WERI-Rb-1 (cell line): ENCODE measurements at regions not wholly inside any gene's neighbourhood (a gene's known extent, or its start where the extent isn't known, plus 50 kb on each side); places are given as distances from the start of the nearest gene placed in this dataset.

Experiments
- DNase-seq: peaks from one replicate; pipeline ENCODE4 v3.0.0-alpha.2; 2020
- H3K27ac ChIP-seq: fragments of 250-450 bp; sonication (Bioruptor Pico); 2 replicates; pipeline ENCODE4 v1.5.1; 2020; ENCODE audit warnings: mild to moderate bottlenecking, moderate library complexity
- H3K27me3 ChIP-seq: fragments of 250-450 bp; sonication (Bioruptor Pico); 2 replicates; pipeline ENCODE4 v1.5.1; 2021; ENCODE audit warnings: mild to moderate bottlenecking, low read depth, moderate library complexity; ENCODE audit not compliant: insufficient read depth, severe bottlenecking
- H3K36me3 ChIP-seq: fragments of 250-450 bp; sonication (Bioruptor Pico); 2 replicates; pipeline ENCODE4 v1.5.1; 2020; ENCODE audit warnings: mild to moderate bottlenecking, moderate library complexity
- H3K4me3 ChIP-seq: 2 replicates; pipeline ENCODE4 v1.5.1; 2011; ENCODE audit warnings: low read depth, mild to moderate bottlenecking, control low read depth, low read length
- H3K9me3 ChIP-seq: fragments of 250-450 bp; sonication (Bioruptor Pico); 2 replicates; pipeline ENCODE4 v1.5.1; 2021; ENCODE audit warnings: mild to moderate bottlenecking, moderate library complexity; ENCODE audit not compliant: severe bottlenecking
- TF ChIP-seq, protein P1 (sequence below): IDR thresholded peaks from 2 replicates; pipeline ENCODE4 v1.5.1; 2011; ENCODE audit warnings: low read depth, mild to moderate bottlenecking, control low read depth, inconsistent platforms, low read length

DNA sequence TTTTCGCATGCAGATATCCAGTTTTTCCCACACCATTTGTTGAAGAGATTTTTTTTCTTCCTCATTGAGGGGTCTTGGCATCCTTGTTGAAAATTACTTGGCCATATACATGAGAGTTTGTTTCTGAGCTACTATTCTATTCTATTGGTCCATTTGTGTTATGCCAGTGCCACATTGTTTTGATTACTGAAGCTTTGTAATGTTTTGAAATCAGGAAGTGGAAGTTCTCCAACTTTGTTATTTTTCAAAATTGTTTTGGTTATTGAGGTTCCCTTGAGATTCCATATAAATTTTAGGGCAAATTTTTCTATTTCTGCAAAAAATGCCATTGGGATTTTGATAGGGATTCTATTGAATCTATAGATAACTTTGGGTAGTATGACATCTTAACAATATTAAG, 130.3 kb upstream of the PFN2 start:
- no peak overlapping the region for H3K4me3 ChIP-seq
- no peak for DNase-seq
- H3K36me3 ChIP-seq, result no peaks in the 10 kb centered on the region
- H3K27ac ChIP-seq, result no peak overlapping the region
- H3K9me3 ChIP-seq, result no peaks in the 10 kb centered on the region
- TF ChIP-seq, protein P1, sequence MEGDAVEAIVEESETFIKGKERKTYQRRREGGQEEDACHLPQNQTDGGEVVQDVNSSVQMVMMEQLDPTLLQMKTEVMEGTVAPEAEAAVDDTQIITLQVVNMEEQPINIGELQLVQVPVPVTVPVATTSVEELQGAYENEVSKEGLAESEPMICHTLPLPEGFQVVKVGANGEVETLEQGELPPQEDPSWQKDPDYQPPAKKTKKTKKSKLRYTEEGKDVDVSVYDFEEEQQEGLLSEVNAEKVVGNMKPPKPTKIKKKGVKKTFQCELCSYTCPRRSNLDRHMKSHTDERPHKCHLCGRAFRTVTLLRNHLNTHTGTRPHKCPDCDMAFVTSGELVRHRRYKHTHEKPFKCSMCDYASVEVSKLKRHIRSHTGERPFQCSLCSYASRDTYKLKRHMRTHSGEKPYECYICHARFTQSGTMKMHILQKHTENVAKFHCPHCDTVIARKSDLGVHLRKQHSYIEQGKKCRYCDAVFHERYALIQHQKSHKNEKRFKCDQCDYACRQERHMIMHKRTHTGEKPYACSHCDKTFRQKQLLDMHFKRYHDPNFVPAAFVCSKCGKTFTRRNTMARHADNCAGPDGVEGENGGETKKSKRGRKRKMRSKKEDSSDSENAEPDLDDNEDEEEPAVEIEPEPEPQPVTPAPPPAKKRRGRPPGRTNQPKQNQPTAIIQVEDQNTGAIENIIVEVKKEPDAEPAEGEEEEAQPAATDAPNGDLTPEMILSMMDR, result no peak
- no peaks in the 10 kb centered on the region for H3K27me3 ChIP-seq

DNA sequence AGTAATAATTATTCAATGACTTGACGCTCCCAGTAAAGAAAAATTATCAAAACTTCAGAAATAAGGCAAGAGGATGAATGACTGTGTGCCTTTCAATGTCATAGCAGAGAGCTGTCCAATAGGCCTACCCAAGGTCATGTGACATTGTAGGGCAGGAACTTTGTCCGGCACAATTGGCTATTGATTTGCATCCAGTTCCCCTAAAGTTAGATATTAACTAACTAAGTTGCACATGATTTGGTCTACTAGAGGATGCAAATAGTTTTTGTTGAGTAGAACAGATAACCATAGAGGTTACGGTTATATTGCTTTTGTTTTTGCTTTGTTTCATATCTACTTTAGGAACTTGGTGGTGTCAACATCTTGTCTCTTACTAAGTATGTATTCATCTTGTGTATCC, 127.9 kb upstream of the PFN2 start:
- H3K9me3 ChIP-seq, result no peaks in the 10 kb centered on the region
- no peak overlapping the region for H3K27ac ChIP-seq
- H3K27me3 ChIP-seq, result no peaks in the 10 kb centered on the region
- H3K4me3 ChIP-seq, result no peak overlapping the region
- DNase-seq, result no peak
- TF ChIP-seq, protein P1, result no peak
- H3K36me3 ChIP-seq, result no peaks in the 10 kb centered on the region

DNA sequence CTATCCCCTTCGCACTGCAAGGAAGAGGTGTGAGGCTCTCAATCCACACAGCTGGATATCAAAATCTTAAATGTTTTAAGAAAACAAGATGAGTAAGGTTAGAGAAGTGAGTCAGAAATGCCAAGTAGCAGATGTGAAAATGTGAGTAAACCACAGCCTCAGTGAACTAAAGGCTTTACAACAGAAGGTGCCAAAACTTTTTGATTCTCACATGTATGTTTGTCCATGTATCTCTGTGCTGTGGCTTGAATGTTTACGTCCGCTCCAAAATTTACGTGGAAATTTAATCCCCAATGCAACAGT, 126.8 kb upstream of the PFN2 start:
- DNase-seq, result no peak
- Histone ChIP-seq H3K4me3 (no peak overlapping the region), H3K27me3 (no peaks in the 10 kb centered on the region), H3K36me3 (no peaks in the 10 kb centered on the region), H3K9me3 (no peaks in the 10 kb centered on the region), H3K27ac (no peak overlapping the region)
- TF ChIP-seq, protein P1, result no peak

DNA sequence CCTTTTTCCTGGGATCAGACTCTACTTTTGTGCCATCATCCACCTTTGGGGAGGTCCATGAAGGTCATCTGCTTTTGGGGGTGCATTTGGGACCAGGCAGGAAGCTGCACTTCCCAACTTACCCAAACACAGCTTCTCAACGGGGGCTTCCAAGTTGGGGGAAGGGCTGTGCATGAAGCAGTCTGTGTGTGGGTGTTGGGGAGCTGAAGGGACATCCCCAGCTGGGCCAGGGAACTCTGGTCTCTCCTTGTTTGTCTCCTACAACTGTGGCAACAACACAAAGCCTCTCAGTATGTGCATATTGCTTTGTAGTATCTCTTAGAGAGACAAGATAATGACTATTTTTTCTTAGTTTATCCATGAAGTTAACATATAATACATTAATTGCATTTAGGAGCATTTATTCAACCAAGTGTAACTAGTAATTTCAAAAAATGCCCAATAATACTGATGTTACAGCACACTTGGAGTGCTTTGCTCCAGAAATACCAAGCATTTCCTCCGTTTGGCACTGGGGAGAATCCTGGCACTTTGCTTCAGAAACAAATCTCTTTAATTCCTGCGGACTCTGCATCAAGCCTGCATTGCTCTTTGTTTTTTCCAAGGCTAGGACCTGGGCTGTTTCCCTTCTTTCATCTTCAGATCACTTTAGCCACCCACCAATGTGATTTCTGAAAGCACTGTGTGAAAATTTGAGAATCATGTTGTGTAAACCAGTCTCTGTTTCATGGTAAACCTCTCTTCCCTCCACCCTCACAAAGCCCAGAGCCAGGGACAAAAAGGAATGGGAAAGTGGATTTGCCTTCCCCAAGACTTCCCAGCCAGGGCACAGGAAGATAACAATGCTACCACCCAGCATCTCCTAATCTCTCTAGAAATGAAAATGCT, 126.2 kb upstream of the PFN2 start:
- Histone ChIP-seq H3K9me3 (no peaks in the 10 kb centered on the region), H3K27me3 (no peaks in the 10 kb centered on the region), H3K27ac (no peak overlapping the region), H3K4me3 (no peak overlapping the region), H3K36me3 (no peaks in the 10 kb centered on the region)
- no peak for DNase-seq
- TF ChIP-seq, protein P1, result no peak

DNA sequence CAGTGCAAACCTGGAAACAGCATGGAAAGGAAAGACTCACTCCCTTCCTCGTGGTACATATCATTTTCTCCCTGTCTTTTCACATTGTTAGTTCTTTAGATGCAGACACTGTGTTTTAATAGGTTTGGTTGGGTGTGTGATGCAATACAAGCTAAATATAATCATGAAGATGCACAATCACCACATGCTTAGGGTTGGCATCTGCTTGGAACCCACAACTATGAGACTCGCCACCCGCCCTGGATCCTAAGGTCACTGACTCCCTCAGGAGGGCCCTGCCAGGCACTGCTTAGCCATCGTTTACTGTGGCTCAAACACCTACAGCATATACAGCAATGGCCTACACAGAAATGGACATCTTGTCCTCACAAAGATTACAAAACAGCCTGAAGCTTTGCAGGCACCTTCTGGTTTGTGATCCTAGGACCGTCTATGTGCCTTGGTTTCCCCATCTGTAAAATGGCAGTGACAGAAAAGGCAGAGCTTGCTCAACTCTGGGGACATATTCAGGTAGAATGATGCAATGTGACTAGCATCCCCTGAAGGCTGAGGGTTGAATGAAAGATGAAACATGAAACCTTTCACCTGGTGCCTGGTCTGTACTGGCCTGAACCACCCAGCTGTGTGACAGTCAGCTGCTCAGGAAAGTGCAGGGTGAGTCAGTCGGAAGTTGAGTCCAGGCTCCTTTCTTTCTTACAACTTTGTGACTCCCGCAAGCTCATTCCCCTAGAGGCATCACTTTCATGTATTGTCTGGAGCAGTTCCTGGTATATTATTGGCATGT, 123.6 kb upstream of the PFN2 start:
- H3K27me3 ChIP-seq, result no peaks in the 10 kb centered on the region
- TF ChIP-seq, protein P1, result no peak
- no peak overlapping the region for H3K27ac ChIP-seq
- no peaks in the 10 kb centered on the region for H3K9me3 ChIP-seq
- no peak overlapping the region for H3K4me3 ChIP-seq
- H3K36me3 ChIP-seq, result no peaks in the 10 kb centered on the region
- no peak for DNase-seq
